ENCODE measurements at regions not wholly inside any gene's neighbourhood (a gene's known extent, or its start where the extent isn't known, plus 50 kb on each side); places are given as distances from the start of the nearest gene placed in this dataset.

DNA sequence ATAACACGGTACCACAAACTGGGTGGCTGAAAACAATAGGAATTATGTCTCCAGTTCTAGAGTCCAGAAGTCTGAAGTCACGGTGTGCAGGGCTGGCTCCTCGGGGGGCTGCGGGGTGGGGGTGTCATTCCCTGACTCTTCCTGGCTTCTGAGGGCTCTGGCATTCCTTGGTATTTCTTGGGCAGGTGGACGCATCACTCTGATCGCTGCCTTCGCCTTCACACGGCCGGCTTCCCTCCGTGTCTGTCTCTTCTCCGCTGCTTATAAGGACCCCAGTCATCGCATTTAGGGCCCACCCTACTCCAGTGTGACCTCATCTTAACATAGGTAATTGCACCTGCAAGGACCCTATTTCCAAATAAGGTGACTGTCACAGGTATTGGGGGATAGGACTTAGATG, 134.6 kb downstream of the CPZ start:
- no peaks in the 10 kb centered on the region for H3K36me3 ChIP-seq
- H3K27ac ChIP-seq: no peak overlapping the region
- intact Hi-C loops (cut with DNase I): no loop called here
- no peak overlapping the region for H3K4me3 ChIP-seq
- H3K4me1 ChIP-seq: no peaks in the 10 kb centered on the region
- no peak overlapping the region for H3K9ac ChIP-seq (ENCODE audit: low read depth in 2 of 2, low read length in 2 of 2)
- no peaks in the 10 kb centered on the region for H3K27me3 ChIP-seq
- TF ChIP-seq, protein P1, sequence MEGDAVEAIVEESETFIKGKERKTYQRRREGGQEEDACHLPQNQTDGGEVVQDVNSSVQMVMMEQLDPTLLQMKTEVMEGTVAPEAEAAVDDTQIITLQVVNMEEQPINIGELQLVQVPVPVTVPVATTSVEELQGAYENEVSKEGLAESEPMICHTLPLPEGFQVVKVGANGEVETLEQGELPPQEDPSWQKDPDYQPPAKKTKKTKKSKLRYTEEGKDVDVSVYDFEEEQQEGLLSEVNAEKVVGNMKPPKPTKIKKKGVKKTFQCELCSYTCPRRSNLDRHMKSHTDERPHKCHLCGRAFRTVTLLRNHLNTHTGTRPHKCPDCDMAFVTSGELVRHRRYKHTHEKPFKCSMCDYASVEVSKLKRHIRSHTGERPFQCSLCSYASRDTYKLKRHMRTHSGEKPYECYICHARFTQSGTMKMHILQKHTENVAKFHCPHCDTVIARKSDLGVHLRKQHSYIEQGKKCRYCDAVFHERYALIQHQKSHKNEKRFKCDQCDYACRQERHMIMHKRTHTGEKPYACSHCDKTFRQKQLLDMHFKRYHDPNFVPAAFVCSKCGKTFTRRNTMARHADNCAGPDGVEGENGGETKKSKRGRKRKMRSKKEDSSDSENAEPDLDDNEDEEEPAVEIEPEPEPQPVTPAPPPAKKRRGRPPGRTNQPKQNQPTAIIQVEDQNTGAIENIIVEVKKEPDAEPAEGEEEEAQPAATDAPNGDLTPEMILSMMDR (IDR thresholded peaks at IDR 0.05): no peak
- no peak for DNase-seq
- H3K9me3 ChIP-seq: no peaks in the 10 kb centered on the region

DNA sequence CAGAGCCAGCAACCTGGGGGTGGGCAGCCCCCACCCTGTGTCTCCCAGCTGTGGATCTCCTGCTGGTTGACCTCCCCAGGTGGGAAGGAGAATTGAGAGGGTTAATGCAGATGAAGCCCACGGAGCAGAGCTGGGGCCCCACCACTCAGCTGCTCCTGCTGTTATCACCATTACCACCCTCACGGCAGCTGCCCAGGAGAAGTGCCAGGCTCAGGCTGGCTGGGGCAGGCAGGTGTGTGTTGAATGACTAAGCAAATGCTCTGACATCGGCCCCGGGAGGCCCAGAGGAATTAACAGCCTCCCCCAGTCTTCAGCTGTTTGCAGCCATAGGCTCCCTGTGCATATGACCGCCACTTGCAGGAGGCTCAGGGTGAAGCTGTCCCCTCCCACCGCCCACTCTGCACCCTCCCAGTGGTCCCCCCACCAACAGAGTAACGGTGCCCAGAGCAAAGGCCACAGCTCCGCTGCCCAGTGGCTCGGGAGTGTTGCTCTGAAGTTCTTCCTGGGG, 133.8 kb downstream of the CPZ start:
- no peaks in the 10 kb centered on the region for H3K27me3 ChIP-seq

DNA sequence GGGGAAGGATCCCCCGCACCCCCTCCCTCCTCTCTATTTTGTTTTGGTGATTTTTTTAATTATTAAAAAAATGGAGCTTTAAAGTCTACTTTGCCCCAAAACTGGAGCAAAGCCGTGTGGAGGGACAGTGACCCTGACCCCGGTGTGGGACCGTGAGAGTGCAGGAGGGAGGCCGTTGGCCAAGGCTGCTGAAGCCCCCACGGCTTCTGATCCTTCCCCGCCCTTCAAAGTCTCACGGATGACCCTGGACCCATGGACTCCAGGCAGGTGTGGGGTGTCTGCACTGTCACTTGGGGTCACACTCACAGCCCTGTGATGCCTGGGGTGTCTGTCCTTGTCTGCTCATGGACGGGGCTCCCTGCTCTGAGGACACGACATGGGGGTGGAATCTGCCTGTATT, 133.3 kb downstream of the CPZ start:
- intact Hi-C loops (cut with DNase I): no loop called here
- TF ChIP-seq, protein P1 (IDR thresholded peaks at IDR 0.05): no peak
- Histone ChIP-seq H3K4me3 (no peak overlapping the region), H3K4me1 (no peaks in the 10 kb centered on the region), H3K27me3 (no peaks in the 10 kb centered on the region), H3K9ac (ENCODE audit: low read depth in 2 of 2, low read length in 2 of 2) (no peak overlapping the region), H3K27ac (no peak overlapping the region), H3K36me3 (no peaks in the 10 kb centered on the region), H3K9me3 (no peaks in the 10 kb centered on the region)
- no peak for DNase-seq

More for the DNA sequence above, 133.8 kb downstream of the CPZ start:
- no peaks in the 10 kb centered on the region for H3K4me1 ChIP-seq
- TF ChIP-seq, protein P1 (IDR thresholded peaks at IDR 0.05): no peak
- H3K9ac ChIP-seq (ENCODE audit: low read depth in 2 of 2, low read length in 2 of 2): no peak overlapping the region
- intact Hi-C loops (cut with DNase I): no loop called here
- H3K9me3 ChIP-seq: no peaks in the 10 kb centered on the region
- no peak overlapping the region for H3K27ac ChIP-seq
- DNase-seq: no peak
- no peak overlapping the region for H3K4me3 ChIP-seq
- no peaks in the 10 kb centered on the region for H3K36me3 ChIP-seq

DNA sequence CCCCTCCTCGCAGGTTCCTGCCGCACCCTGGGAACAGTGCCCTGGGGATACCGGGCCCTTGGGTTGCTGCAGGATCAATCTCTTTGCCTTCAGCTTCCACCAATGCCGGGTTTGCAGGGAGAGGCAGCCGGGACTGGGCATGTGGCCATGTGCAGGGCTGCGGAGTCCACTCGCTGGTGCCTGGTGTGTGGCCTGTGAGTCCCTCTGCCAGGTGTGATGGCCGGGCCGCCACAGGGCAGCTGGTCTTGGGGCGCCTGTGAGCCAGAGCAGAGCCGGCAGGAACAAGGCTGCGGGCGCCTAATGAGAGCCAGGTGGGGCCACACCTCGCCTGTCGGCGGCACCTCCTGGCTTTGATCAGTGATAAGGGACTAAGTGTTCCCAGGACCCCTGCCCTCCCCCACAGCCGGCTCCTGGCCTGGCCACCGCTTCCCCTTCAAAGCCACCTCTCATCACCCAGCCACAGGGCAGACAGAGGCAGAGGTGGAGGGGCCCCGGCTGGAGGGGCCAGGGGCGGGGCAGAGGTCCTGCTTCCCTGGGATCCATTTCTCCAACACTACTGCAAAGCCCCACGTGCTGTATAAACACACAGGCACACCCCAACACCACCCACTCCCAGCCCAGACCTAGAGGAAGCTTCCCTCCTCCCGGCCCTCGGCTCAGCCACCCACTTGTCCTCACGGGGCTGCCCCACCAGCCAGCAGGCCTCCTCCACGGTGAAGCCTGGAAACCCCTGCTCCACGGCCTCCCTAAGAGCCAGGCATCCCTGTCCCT, 132.7 kb downstream of the CPZ start:
- Histone ChIP-seq H3K4me1 (no peaks in the 10 kb centered on the region), H3K4me3 (no peak overlapping the region), H3K9ac (ENCODE audit: low read depth in 2 of 2, low read length in 2 of 2) (no peak overlapping the region), H3K27ac (no peak overlapping the region), H3K9me3 (no peaks in the 10 kb centered on the region), H3K27me3 (no peaks in the 10 kb centered on the region), H3K36me3 (no peaks in the 10 kb centered on the region)
- TF ChIP-seq, protein P1 (IDR thresholded peaks at IDR 0.05): no peak
- intact Hi-C loops (cut with DNase I): no loop called here
- no peak for DNase-seq

DNA sequence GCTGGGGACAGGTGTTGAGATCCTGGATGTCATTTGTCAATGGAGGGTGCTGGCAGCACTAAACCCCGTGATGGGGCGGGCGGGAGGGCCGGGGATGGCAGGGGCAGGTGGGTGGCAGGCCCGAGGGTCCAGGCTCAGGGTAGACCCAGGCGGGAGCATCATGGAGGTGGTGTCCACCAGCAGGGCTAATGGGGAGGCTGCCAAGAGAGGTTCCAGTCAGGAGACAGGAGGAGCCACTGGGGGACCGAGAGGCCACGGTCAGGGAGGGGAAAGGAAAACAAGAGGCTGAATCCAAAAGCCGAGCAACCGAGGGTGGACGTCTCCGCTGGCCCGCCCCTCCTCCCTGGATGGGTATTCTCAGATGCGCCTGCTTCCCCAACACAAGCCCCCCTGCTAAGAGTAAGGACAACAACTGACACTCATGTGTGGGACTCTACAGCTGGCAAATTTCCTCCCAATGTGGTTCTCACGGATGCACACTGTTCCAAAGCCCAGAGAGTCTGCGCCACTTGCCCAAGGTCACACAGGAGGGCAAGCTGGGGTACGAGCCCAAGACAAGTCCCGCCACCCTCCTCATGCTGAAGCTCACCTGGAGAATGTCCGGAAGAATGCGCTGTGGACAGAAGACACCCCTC, 132.0 kb downstream of the CPZ start:
- H3K36me3 ChIP-seq: no peaks in the 10 kb centered on the region
- no peaks in the 10 kb centered on the region for H3K4me1 ChIP-seq
- no peaks in the 10 kb centered on the region for H3K9me3 ChIP-seq
- DNase-seq: no peak
- H3K27me3 ChIP-seq: no peaks in the 10 kb centered on the region
- H3K4me3 ChIP-seq: no peak overlapping the region
- H3K9ac ChIP-seq (ENCODE audit: low read depth in 2 of 2, low read length in 2 of 2): no peak overlapping the region
- TF ChIP-seq, protein P1 (IDR thresholded peaks at IDR 0.05): no peak
- H3K27ac ChIP-seq: no peak overlapping the region
- intact Hi-C loops (cut with DNase I): no loop called here

Data from colonic mucosa (tissue), 4 donors.